ENCODE measurements at regions not wholly inside any gene's neighbourhood (a gene's known extent, or its start where the extent isn't known, plus 50 kb on each side); places are given as distances from the start of the nearest gene placed in this dataset.
"Not testable (repeated sequence)": the region's sequence is repeated elsewhere in the genome, so short reads cannot be mapped to it uniquely, and the experiment has no call there.

GRCh38 chr12:111121840-111122239 lies 201.5 kb upstream of the MYL2 start:
- no peaks in the 10 kb centered on the region for H3K4me1 Mint-ChIP-seq (ENCODE audit: unreplicated experiment)

DNA sequence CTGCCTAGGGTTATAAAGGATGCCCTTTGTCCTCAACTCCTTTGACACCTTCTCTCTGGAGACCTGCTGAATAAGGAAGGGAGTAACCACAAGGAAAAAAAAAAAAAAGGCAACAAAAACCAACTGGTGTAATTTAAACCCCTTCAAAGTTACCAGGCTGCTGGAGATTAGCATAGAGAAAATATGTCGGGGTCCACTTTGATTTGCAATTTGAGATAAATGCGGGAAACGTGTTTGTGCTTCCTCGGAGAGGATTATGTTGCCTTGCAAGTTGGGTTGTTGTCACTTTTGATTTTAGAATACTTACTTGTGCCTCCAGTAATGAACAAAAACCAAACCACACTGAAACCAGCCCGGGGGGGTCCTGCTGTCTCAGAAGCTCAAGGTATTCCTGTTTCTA lies 200.2 kb upstream of the MYL2 start:
- no peak for TF ChIP-seq CTCF (IDR thresholded peaks at IDR 0.05)
- no peak overlapping the region for H3K27ac Mint-ChIP-seq (ENCODE audit: unreplicated experiment)
- H3K27me3 Mint-ChIP-seq (ENCODE audit: unreplicated experiment), result peaks cover 8% of the 10 kb centered on the region
- no peak for DNase-seq (ENCODE audit: extremely low spot score, unreplicated experiment)
- H3K4me3 Mint-ChIP-seq (ENCODE audit: unreplicated experiment), result no peak overlapping the region
- no peaks in the 10 kb centered on the region for H3K9me3 Mint-ChIP-seq (ENCODE audit: unreplicated experiment)
- no peaks in the 10 kb centered on the region for H3K4me1 Mint-ChIP-seq (ENCODE audit: unreplicated experiment)
- H3K36me3 Mint-ChIP-seq (ENCODE audit: unreplicated experiment), result no peaks in the 10 kb centered on the region

More at GRCh38 chr12:111121840-111122239, 201.5 kb upstream of the MYL2 start:
- no peak overlapping the region for H3K4me3 Mint-ChIP-seq (ENCODE audit: unreplicated experiment)
- no peak for TF ChIP-seq CTCF (IDR thresholded peaks at IDR 0.05)
- H3K27me3 Mint-ChIP-seq (ENCODE audit: unreplicated experiment), result peaks cover 3% of the 10 kb centered on the region
- no peaks in the 10 kb centered on the region for H3K36me3 Mint-ChIP-seq (ENCODE audit: unreplicated experiment)
- no peak for DNase-seq (ENCODE audit: extremely low spot score, unreplicated experiment)
- no peak overlapping the region for H3K27ac Mint-ChIP-seq (ENCODE audit: unreplicated experiment)
- no peaks in the 10 kb centered on the region for H3K9me3 Mint-ChIP-seq (ENCODE audit: unreplicated experiment)

GRCh38 chr12:111117017-111117416 lies 196.6 kb upstream of the MYL2 start:
- no peak overlapping the region for H3K27ac Mint-ChIP-seq (ENCODE audit: unreplicated experiment)
- H3K36me3 Mint-ChIP-seq (ENCODE audit: unreplicated experiment), result no peaks in the 10 kb centered on the region
- TF ChIP-seq CTCF (IDR thresholded peaks at IDR 0.05), result no peak
- peaks cover 10% of the 10 kb centered on the region for H3K27me3 Mint-ChIP-seq (ENCODE audit: unreplicated experiment)
- H3K9me3 Mint-ChIP-seq (ENCODE audit: unreplicated experiment), result no peaks in the 10 kb centered on the region
- no peaks in the 10 kb centered on the region for H3K4me1 Mint-ChIP-seq (ENCODE audit: unreplicated experiment)
- no peak for DNase-seq (ENCODE audit: extremely low spot score, unreplicated experiment)
- H3K4me3 Mint-ChIP-seq (ENCODE audit: unreplicated experiment), result no peak overlapping the region

DNA sequence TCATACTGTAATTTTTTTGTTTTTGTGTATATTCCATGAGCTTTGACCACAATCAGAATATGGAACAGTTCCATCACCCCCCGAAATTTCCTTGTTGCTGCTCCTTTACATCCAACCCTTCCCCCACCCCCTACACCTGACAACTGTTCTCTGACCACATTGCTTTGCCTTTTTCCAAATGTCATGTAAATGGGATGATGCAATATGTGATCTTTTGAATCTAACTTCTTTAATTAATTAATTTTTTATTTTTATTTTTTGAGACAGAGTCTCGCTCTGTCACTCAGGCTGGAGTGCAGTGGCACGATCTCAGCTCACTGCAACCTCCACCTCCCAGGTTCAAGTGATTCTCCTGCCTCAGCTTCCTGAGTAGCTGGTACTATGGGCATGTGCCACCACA lies 192.9 kb upstream of the MYL2 start:
- H3K4me3 Mint-ChIP-seq (ENCODE audit: unreplicated experiment); H3K27me3 Mint-ChIP-seq (ENCODE audit: unreplicated experiment); H3K4me1 Mint-ChIP-seq (ENCODE audit: unreplicated experiment): not testable (repeated sequence)

DNA sequence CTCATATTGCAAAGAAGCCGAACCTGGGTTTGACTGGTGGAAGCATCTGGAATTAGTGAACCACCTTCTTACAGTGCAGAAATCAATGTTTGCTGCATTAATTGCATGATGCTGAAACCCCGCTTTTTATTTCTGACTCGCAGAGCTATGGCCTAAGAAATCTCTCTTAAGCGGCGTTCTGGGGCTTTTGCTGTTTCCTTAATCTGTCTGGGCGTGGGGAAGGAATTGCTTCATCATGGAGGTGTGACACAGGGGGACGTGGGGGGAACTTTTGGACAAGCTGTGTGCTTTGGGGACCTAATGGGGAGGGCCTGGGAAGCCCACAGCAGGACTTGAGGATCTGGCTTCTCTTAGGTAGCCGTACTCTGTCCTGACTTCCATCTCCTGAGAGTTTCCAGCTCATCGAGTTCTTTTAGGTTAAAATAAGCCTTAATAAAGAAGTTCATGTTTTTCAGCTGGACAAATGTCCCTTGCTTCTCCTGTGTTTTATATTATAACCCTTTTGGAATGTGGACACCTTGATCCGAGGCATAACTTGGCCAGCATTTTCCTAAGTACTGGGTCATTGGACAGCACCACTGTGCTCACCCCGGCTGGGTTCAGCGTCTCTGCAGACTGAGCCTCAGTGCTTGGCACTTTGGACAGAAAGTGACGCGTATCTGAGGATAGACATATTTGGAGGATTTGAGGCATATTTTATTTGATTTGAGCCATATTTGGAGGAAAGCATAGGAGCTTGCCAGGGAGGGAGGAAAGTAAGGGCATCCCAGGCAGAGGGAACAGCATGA lies 192.1 kb upstream of the MYL2 start:
- no peaks in the 10 kb centered on the region for H3K36me3 Mint-ChIP-seq (ENCODE audit: unreplicated experiment)
- H3K27ac Mint-ChIP-seq (ENCODE audit: unreplicated experiment), result no peak overlapping the region
- peaks cover 9% of the 10 kb centered on the region for H3K27me3 Mint-ChIP-seq (ENCODE audit: unreplicated experiment)
- H3K4me1 Mint-ChIP-seq (ENCODE audit: unreplicated experiment), result no peaks in the 10 kb centered on the region
- no peak for TF ChIP-seq CTCF (IDR thresholded peaks at IDR 0.05)
- H3K4me3 Mint-ChIP-seq (ENCODE audit: unreplicated experiment), result no peak overlapping the region
- no peaks in the 10 kb centered on the region for H3K9me3 Mint-ChIP-seq (ENCODE audit: unreplicated experiment)
- no peak for DNase-seq (ENCODE audit: extremely low spot score, unreplicated experiment)

More for the DNA sequence above, 192.9 kb upstream of the MYL2 start:
- H3K27ac Mint-ChIP-seq (ENCODE audit: unreplicated experiment); H3K36me3 Mint-ChIP-seq (ENCODE audit: unreplicated experiment); DNase-seq (ENCODE audit: extremely low spot score, unreplicated experiment); H3K9me3 Mint-ChIP-seq (ENCODE audit: unreplicated experiment): not testable (repeated sequence)

Measured in osteocyte (in vitro differentiated cells).